ENCODE measurements at regions not wholly inside any gene's neighbourhood (a gene's known extent, or its start where the extent isn't known, plus 50 kb on each side); places are given as distances from the start of the nearest gene placed in this dataset.

GRCh38 chr3:43838009-43838758 lies 147.4 kb downstream of the ABHD5 start:
- TF ChIP-seq POLR2A (IDR thresholded peaks at IDR 0.05; ENCODE audit: low read depth, low read length) (no peak), CTCF (conservative IDR thresholded peaks at IDR 0.05; ENCODE audit: low read depth, low read length) (no peak), BHLHE40 (IDR thresholded peaks at IDR 0.05; ENCODE audit: low read depth, low read length) (no peak), SMC3 (IDR thresholded peaks at IDR 0.05; ENCODE audit: low read depth, low read length) (no peak), RAD21 (IDR thresholded peaks at IDR 0.05; ENCODE audit: low read length) (no peak), CHD1 (IDR thresholded peaks at IDR 0.05; ENCODE audit: low read depth, low read length) (no peak), MAFK (IDR thresholded peaks at IDR 0.05; ENCODE audit: low read depth, low read length) (no peak), CEBPB (IDR thresholded peaks at IDR 0.05; ENCODE audit: low read depth, low read length) (no peak), FOS (IDR thresholded peaks at IDR 0.05; ENCODE audit: low read depth, low read length) (no peak)

Measured in IMR-90 (cell line).